Right cardiac atrium (tissue), 5 donors: ENCODE measurements at regions not wholly inside any gene's neighbourhood (a gene's known extent, or its start where the extent isn't known, plus 50 kb on each side); places are given as distances from the start of the nearest gene placed in this dataset.

Experiments used
- ATAC-seq, 2 donors: fragments of 200-7000 bp; cut with Tn5 transposase; one replicate each; pipeline versions ENCODE4 v1.8.0 to v1.9.1; 2020; ENCODE audit warnings: moderate library complexity in 2 of 2, mild to moderate bottlenecking in 1 of 2
- DNase-seq, 3 donors: peaks; one replicate each; pipeline ENCODE4 v3.0.0-alpha.2; 2020
- H3K27ac ChIP-seq: one replicate; pipeline ENCODE4 v1.5.1; 2013; ENCODE audit warnings: mild to moderate bottlenecking, low read length, control low read depth, moderate library complexity
- H3K27me3 ChIP-seq: one replicate; pipeline ENCODE4 v1.6.1; 2013; ENCODE audit not compliant: control insufficient read depth, insufficient read depth
- H3K4me1 ChIP-seq: one replicate; pipeline ENCODE4 v1.6.1; 2013; ENCODE audit warnings: low read length; ENCODE audit not compliant: control insufficient read depth, insufficient read depth
- H3K4me3 ChIP-seq: one replicate; pipeline ENCODE4 v1.5.1; 2013; ENCODE audit warnings: low read length, control low read depth
- H3K9me3 ChIP-seq: one replicate; pipeline ENCODE4 v1.6.1; 2013; ENCODE audit warnings: low read length; ENCODE audit not compliant: control insufficient read depth
- WGBS: extraction: QIAGEN DNeasy Blood & Tissue Kit; methylation state at CpG from one replicate; pipeline ENCODE4 v1.1.7; 2013; 5-methylcytosine and 5-hydroxymethylcytosine counted together
- intact Hi-C, 4 donors: fragments of 100-400 bp; cut with DNase I; formaldehyde crosslinking; loops; one replicate each; pipeline versions ENCODE4 v1.11.0 to v1.14.0; 2022 to 2023
- donor health status: healthy with polysubstance abuse.
- donor health status: DM: no; HTN: yes; CAD: no.
- donor health status: DM: no; HTN: no; CAD: no.
- donor health status: DM: no; HTN: yes; CAD: no; lungs with severe emphysema.
- donor health status: DM: yes; HTN: yes; CAD: no.

GRCh38 chr3:99541181-99541580 is 97.2 kb upstream of the COL8A1 start:
- Histone ChIP-seq H3K27ac (no peak overlapping the region), H3K27me3 (no peaks in the 10 kb centered on the region), H3K9me3 (no peaks in the 10 kb centered on the region), H3K4me3 (no peak overlapping the region), H3K4me1 (peaks cover 4% of the 10 kb centered on the region)
- no peak for DNase-seq
- intact Hi-C loops = no loop called here
- no peak for ATAC-seq
- WGBS = 96% methylated on average over 1 of the region's 1 CpG

- H3K27ac ChIP-seq = no peak overlapping the region
- no peaks in the 10 kb centered on the region for H3K27me3 ChIP-seq
- ATAC-seq = peak in 1 of 2 donors; percentile 29
- no peak overlapping the region for H3K4me3 ChIP-seq
- no peaks in the 10 kb centered on the region for H3K9me3 ChIP-seq
- 65% methylated on average over 4 of the region's 4 CpGs for WGBS
- no peak for DNase-seq
- intact Hi-C loops = no loop called here
- H3K4me1 ChIP-seq = no peaks in the 10 kb centered on the region
These were observed 101.0 kb upstream of the COL8A1 start for GRCh38 chr3:99537416-99537815.

GRCh38 chr3:99536555-99537314 is 101.7 kb upstream of the COL8A1 start:
- intact Hi-C loops = no loop called here
- ATAC-seq (no peak), DNase-seq (no peak)
- Histone ChIP-seq H3K4me3 (no peak overlapping the region), H3K27ac (no peak overlapping the region), H3K27me3 (no peaks in the 10 kb centered on the region), H3K4me1 (peaks cover 3% of the 10 kb centered on the region), H3K9me3 (no peaks in the 10 kb centered on the region)
- WGBS = 86% methylated on average over 2 of the region's 2 CpGs

GRCh38 chr3:99534951-99535704 is 103.3 kb upstream of the COL8A1 start:
- Histone ChIP-seq H3K4me3 (no peak overlapping the region), H3K4me1 (peaks cover 3% of the 10 kb centered on the region), H3K27ac (no peak overlapping the region), H3K27me3 (no peaks in the 10 kb centered on the region), H3K9me3 (no peaks in the 10 kb centered on the region)
- DNase-seq = no peak
- intact Hi-C loops = no loop called here
- 78% methylated on average over 2 of the region's 2 CpGs for WGBS
- no peak for ATAC-seq

- peak in 2 of 3 donors; percentile 30 to 64 for DNase-seq
These were observed 106.1 kb upstream of the COL8A1 start for GRCh38 chr3:99532246-99532645.

GRCh38 chr3:99529265-99529664 is 109.1 kb upstream of the COL8A1 start:
- Histone ChIP-seq H3K27ac (no peak overlapping the region), H3K4me3 (no peak overlapping the region), H3K9me3 (no peaks in the 10 kb centered on the region), H3K27me3 (no peaks in the 10 kb centered on the region), H3K4me1 (peaks cover 3% of the 10 kb centered on the region)
- DNase-seq (no peak), ATAC-seq (no peak)
- WGBS = 86% methylated on average over 1 of the region's 1 CpG
- intact Hi-C loops = no loop called here

More at GRCh38 chr3:99532246-99532645, 106.1 kb upstream of the COL8A1 start:
- H3K4me1 ChIP-seq = peaks cover 3% of the 10 kb centered on the region
- no peak overlapping the region for H3K27ac ChIP-seq
- H3K9me3 ChIP-seq = no peaks in the 10 kb centered on the region
- H3K4me3 ChIP-seq = no peak overlapping the region
- H3K27me3 ChIP-seq = no peaks in the 10 kb centered on the region
- 64% methylated on average over 2 of the region's 2 CpGs for WGBS
- intact Hi-C loops = no loop called here
- peak; percentile 78 to 83 for ATAC-seq

GRCh38 chr3:99526921-99527320 is 111.5 kb upstream of the COL8A1 start:
- no peak for ATAC-seq
- no peak overlapping the region for H3K4me3 ChIP-seq
- intact Hi-C loops = no loop called here

GRCh38 chr3:99524559-99524958 is 113.8 kb upstream of the COL8A1 start:
- intact Hi-C loops = no loop called here
- DNase-seq = no peak
- H3K27me3 ChIP-seq = no peaks in the 10 kb centered on the region
- H3K4me3 ChIP-seq = no peak overlapping the region
- no peak for ATAC-seq
- no peaks in the 10 kb centered on the region for H3K4me1 ChIP-seq
- no peaks in the 10 kb centered on the region for H3K9me3 ChIP-seq
- H3K27ac ChIP-seq = no peak overlapping the region

More at GRCh38 chr3:99526921-99527320, 111.5 kb upstream of the COL8A1 start:
- H3K27me3 ChIP-seq = no peaks in the 10 kb centered on the region
- no peak overlapping the region for H3K27ac ChIP-seq
- WGBS = 65% methylated on average over 4 of the region's 4 CpGs
- H3K9me3 ChIP-seq = no peaks in the 10 kb centered on the region
- no peak for DNase-seq
- no peaks in the 10 kb centered on the region for H3K4me1 ChIP-seq

- DNase-seq (no peak), ATAC-seq (no peak)
- intact Hi-C loops = no loop called here
- Histone ChIP-seq H3K27me3 (no peaks in the 10 kb centered on the region), H3K9me3 (no peaks in the 10 kb centered on the region), H3K4me3 (no peak overlapping the region), H3K4me1 (no peaks in the 10 kb centered on the region), H3K27ac (no peak overlapping the region)
- 82% methylated on average over 3 of the region's 3 CpGs for WGBS
These were observed 114.8 kb upstream of the COL8A1 start for GRCh38 chr3:99523431-99524127.

GRCh38 chr3:99522147-99522546 is 116.2 kb upstream of the COL8A1 start:
- H3K4me1 ChIP-seq = no peaks in the 10 kb centered on the region
- intact Hi-C loops = no loop called here
- WGBS = 71% methylated on average over 2 of the region's 2 CpGs
- ATAC-seq = no peak
- H3K27me3 ChIP-seq = no peaks in the 10 kb centered on the region
- no peak overlapping the region for H3K4me3 ChIP-seq
- DNase-seq = no peak
- no peak overlapping the region for H3K27ac ChIP-seq
- H3K9me3 ChIP-seq = no peaks in the 10 kb centered on the region

GRCh38 chr3:99521551-99521950 is 116.8 kb upstream of the COL8A1 start:
- Histone ChIP-seq H3K27ac (no peak overlapping the region), H3K9me3 (no peaks in the 10 kb centered on the region), H3K27me3 (no peaks in the 10 kb centered on the region), H3K4me3 (no peak overlapping the region), H3K4me1 (no peaks in the 10 kb centered on the region)
- no peak for DNase-seq
- intact Hi-C loops = no loop called here
- ATAC-seq = no peak
- WGBS = 85% methylated on average over 2 of the region's 2 CpGs
